ENCODE measurements at regions not wholly inside any gene's neighbourhood (a gene's known extent, or its start where the extent isn't known, plus 50 kb on each side); places are given as distances from the start of the nearest gene placed in this dataset.

- TF ChIP-seq MAX (IDR thresholded peaks at IDR 0.05) (no peak), TCF12 (IDR thresholded peaks at IDR 0.05; ENCODE audit: low read depth) (no peak), NFIC (IDR thresholded peaks at IDR 0.05) (no peak), REST (IDR thresholded peaks at IDR 0.05; ENCODE audit: low read depth) (no peak), EP300 (IDR thresholded peaks at IDR 0.05; ENCODE audit: borderline replicate concordance) (no peak), RAD21 (IDR thresholded peaks at IDR 0.05; ENCODE audit: low read depth) (no peak), CREB1 (IDR thresholded peaks at IDR 0.05; ENCODE audit: low read depth) (no peak), USF1 (IDR thresholded peaks at IDR 0.05) (no peak), CEBPB (IDR thresholded peaks at IDR 0.05) (no peak)
These were observed 214.4 kb downstream of the SEMA6A start for GRCh38 chr5:116360008-116360853.

- TF ChIP-seq USF1 (IDR thresholded peaks at IDR 0.05) (no peak), CREB1 (IDR thresholded peaks at IDR 0.05; ENCODE audit: low read depth) (no peak), TAF1 (IDR thresholded peaks at IDR 0.05; ENCODE audit: low read depth) (no peak), REST (IDR thresholded peaks at IDR 0.05; ENCODE audit: low read depth) (no peak)
These were observed 215.0 kb downstream of the SEMA6A start for GRCh38 chr5:116359592-116359991.

GRCh38 chr5:116358911-116359418 is 215.7 kb downstream of the SEMA6A start:
- no peak for TF ChIP-seq CREB1 (IDR thresholded peaks at IDR 0.05; ENCODE audit: low read depth)
- TF ChIP-seq RAD21 (IDR thresholded peaks at IDR 0.05; ENCODE audit: low read depth), result no peak
- TF ChIP-seq REST (IDR thresholded peaks at IDR 0.05; ENCODE audit: low read depth), result no peak
- TF ChIP-seq EGR1 (IDR thresholded peaks at IDR 0.05), result no peak
- TF ChIP-seq MAX (IDR thresholded peaks at IDR 0.05), result no peak
- no peak for TF ChIP-seq TAF1 (IDR thresholded peaks at IDR 0.05; ENCODE audit: low read depth)
- no peak for TF ChIP-seq TCF12 (IDR thresholded peaks at IDR 0.05; ENCODE audit: low read depth)
- no peak for TF ChIP-seq TEAD4 (IDR thresholded peaks at IDR 0.05)
- no peak for TF ChIP-seq YY1 (IDR thresholded peaks at IDR 0.05; ENCODE audit: low read depth)
- no peak for TF ChIP-seq ZBTB7A (IDR thresholded peaks at IDR 0.05; ENCODE audit: low read depth)
- no peak for TF ChIP-seq USF1 (IDR thresholded peaks at IDR 0.05)
- TF ChIP-seq FOXM1 (IDR thresholded peaks at IDR 0.05; ENCODE audit: borderline replicate concordance, low read depth), result no peak
- no peak for TF ChIP-seq NFIC (IDR thresholded peaks at IDR 0.05)
- no peak for TF ChIP-seq EP300 (IDR thresholded peaks at IDR 0.05; ENCODE audit: borderline replicate concordance)
- TF ChIP-seq CEBPB (IDR thresholded peaks at IDR 0.05), result no peak

- TF ChIP-seq EGR1 (IDR thresholded peaks at IDR 0.05) (no peak), CREB1 (IDR thresholded peaks at IDR 0.05; ENCODE audit: low read depth) (no peak), FOXM1 (IDR thresholded peaks at IDR 0.05; ENCODE audit: borderline replicate concordance, low read depth) (no peak), ZBTB7A (IDR thresholded peaks at IDR 0.05; ENCODE audit: low read depth) (no peak)
These were observed 216.6 kb downstream of the SEMA6A start for GRCh38 chr5:116358015-116358523.
